HL-60/S4 treated with phorbol 12-myristate 13-acetate at 8.2 ng/mL for 4 days and 3 days (cell line): ENCODE measurements at regions not wholly inside any gene's neighbourhood (a gene's known extent, or its start where the extent isn't known, plus 50 kb on each side); places are given as distances from the start of the nearest gene placed in this dataset.
"Not testable (repeated sequence)": the region's sequence is repeated elsewhere in the genome, so short reads cannot be mapped to it uniquely, and the experiment has no call there.

Experiments used
- in situ Hi-C: fragments of 300-500 bp; cut with MboI; formaldehyde crosslinking; loops from 2 replicates; pipeline ENCODE4 v1.15.0; 2022; ENCODE audit warnings: low sequenced_read_pairs

GRCh38 chr18:66013969-66014368, 263.2 kb downstream of the CDH7 start:
- in situ Hi-C loops, result no loop called here

DNA sequence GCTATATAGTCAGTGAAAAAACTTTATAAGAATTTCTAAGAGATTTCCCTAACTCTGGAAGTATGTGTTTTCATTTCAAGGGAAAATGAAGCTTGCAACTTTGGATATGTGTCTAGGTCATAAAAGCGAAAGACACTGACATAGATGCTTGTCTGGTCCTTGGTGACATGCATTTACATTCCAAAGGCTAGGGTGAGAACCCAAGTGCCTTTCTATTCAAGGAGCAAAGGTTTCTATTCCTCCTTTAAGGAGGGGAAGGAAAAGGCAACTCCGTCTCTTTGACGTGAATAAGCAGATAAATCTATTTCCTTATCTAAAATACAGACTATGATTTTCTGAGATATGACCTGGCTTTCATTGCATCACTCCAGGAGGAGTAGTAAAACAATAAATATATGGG, 261.1 kb downstream of the CDH7 start:
- in situ Hi-C loops, result no loop called here

- in situ Hi-C loops, result no loop called here
These were observed 255.2 kb downstream of the CDH7 start for GRCh38 chr18:66005831-66006588.

- in situ Hi-C loops, result not testable (repeated sequence)
These were observed 248.3 kb downstream of the CDH7 start for GRCh38 chr18:65998971-65999700.

DNA sequence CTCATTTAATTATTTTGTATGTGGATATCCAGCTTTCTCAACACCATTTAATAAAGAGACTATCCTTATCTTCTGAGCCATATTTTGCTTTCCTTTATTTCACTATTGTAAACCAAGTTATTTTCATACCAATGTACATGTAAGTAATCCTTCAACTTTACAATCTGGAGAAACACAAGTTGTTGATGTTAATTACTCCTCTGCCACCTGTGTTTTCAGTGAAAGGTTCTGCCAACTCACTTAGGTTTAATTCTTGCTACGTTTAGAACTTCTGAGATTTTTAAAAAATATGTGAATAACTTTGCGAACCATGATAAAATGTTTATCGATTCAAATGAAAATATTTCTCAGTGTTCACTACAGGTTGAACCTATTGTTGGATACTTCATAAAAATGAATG, 244.4 kb downstream of the CDH7 start:
- in situ Hi-C loops, result no loop called here

GRCh38 chr18:65994302-65994701, 243.5 kb downstream of the CDH7 start:
- in situ Hi-C loops, result no loop called here

GRCh38 chr18:65990944-65991708, 240.3 kb downstream of the CDH7 start:
- in situ Hi-C loops, result no loop called here

DNA sequence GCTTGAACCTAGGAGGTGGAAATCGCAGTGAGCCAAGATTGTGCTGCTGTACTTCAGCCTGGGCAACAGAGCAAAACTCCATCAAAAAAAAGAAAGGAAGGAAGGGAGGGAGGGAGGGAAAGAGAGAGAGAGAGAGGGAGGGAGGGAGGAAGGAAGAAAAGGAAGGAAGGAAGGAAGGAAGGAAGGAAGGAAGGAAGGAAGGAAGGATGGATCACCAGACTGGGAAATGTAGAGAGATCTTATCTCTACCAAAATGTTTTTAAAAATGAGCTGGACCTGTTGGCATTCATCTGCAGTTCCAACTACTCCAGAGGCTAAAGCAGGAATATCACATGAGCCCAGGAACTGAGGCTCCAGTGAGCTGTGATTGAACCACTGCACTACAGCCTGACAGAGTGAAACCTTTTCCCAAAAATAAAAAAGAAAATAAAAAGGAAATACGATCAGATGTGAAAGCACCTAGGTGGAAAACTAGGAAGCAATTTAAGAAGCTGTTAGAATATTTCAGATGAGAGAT, 239.4 kb downstream of the CDH7 start:
- in situ Hi-C loops, result no loop called here

DNA sequence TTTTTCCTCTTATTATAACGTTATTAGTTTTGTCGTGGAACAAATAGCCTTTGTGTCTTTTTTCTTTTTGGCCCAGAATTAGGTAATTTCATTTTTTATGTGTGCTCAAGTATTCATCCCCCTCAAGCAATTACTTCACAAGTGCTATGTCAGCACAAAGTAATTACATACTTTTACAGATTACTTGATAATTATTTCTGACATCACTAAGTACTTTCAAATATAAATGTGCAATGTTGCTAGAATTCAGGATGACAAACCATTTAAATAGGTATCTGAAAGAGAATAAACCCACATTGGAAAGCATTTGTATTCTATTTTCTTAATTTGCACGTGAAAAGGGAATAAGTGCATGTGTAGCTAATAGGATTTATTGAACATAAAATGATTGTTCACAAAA, 238.2 kb downstream of the CDH7 start:
- in situ Hi-C loops, result loop anchor here (10.0 kb wide), 1 partner anchor 56 kb away; no protein-coding TSS in a partner anchor

DNA sequence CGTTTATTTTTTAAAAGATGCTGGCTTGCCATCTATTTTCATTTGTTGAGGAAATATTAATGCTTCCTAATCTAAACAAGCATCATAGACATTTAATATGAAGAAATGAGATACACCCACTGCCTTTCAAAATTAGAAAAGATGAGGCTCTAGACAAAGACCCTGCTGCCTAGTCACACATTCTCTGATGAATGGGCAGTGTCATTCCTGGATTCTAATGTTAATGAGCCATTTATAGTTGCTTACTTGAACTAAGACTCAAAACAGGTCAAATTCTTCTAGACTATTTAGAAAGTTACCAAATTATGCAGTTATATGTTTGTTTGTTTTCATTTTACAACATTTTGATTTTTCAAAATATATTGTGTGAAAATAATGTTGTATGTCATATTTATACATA, 237.6 kb downstream of the CDH7 start:
- in situ Hi-C loops, result loop anchor here (10.0 kb wide), 1 partner anchor 56 kb away; no protein-coding TSS in a partner anchor

DNA sequence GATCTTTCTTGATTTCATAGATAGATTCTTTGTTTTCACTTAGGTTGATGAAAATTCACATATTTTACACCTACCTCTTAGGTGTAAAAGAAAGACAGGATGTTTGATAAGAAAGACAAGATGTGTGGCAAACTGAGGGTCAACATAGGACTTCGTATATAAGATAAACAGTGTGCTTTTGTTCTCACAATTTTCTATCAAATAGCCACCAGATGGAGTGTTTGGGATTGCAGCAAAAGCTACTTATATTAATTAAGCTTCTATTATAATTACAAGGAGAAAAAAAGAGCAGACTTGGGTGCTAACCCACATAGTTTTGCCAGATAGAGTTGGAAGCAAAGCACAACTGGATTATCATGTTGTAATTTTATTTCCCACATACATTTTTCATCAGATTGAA, 232.9 kb downstream of the CDH7 start:
- in situ Hi-C loops, result loop anchor here (10.0 kb wide), 1 partner anchor 61 kb away; no protein-coding TSS in a partner anchor

- in situ Hi-C loops, result no loop called here
These were observed 224.7 kb downstream of the CDH7 start for GRCh38 chr18:65975536-65975935.

- in situ Hi-C loops, result no loop called here
These were observed 223.9 kb downstream of the CDH7 start for GRCh38 chr18:65974758-65975157.

GRCh38 chr18:65968239-65969004, 217.6 kb downstream of the CDH7 start:
- in situ Hi-C loops, result no loop called here

DNA sequence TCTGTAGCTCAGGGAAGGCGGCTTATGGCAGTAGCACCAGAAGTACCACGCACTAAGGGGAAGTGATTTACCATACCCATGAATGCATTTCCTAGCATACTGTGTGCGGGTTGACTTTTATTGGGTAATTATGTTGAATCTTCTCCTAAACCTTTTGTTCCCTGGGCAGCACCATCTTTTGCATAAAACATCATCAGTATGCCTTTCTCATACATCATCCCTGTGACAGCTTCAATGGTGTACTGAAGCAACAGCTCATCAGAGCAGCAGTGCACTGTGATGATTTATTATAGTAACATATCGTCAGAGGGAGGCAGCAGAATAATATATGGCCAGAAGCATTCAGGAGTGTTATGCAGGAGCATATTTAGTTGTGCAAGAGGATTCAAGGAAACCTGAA, 204.9 kb downstream of the CDH7 start:
- in situ Hi-C loops, result no loop called here

- in situ Hi-C loops, result no loop called here
These were observed 203.6 kb downstream of the CDH7 start for GRCh38 chr18:65954372-65954771.

GRCh38 chr18:65946777-65947176, 196.0 kb downstream of the CDH7 start:
- in situ Hi-C loops, result no loop called here

DNA sequence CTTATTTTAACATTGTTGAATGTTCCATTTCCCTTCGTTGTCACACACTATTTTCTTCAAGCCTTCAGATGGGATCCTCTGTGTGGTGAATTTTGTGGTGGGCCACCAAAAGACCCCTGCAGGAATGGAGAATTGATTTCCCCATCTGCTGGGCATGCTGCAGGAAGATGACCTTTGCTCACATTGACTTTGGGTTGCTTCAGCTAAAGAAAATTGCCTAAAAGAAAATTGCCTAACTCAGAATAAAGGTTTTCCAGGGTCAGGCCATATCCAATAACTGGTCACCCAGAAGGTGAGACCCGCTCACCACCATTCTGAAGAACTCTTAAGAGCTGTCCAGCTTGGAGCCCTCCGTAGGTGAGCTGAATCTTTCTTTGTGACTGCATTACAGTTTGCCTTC, 192.5 kb downstream of the CDH7 start:
- in situ Hi-C loops, result no loop called here

DNA sequence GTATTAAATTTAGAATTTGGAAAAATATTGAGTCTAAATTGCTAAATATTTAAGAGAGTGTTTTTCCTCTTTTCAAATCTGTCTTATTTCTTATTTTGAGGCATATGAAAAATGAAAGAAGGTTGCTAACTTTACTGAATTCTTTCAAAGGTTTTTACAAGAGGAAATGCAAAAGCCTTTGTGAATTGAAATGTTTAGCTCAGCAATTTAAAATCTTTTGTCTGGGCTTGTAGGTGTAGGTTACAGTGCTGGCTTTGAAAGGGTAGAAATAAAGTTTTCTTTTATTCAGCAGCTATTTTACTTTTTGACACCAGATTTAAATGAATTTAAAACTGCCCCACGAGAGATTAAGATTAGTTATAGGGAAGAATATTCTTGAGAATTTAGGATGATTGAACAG, 192.0 kb downstream of the CDH7 start:
- in situ Hi-C loops, result no loop called here

- in situ Hi-C loops, result no loop called here
These were observed 191.3 kb downstream of the CDH7 start for GRCh38 chr18:65942104-65942503.

GRCh38 chr18:65941482-65941881, 190.7 kb downstream of the CDH7 start:
- in situ Hi-C loops, result no loop called here
